K562 (cell line): ENCODE measurements at regions not wholly inside any gene's neighbourhood (a gene's known extent, or its start where the extent isn't known, plus 50 kb on each side); places are given as distances from the start of the nearest gene placed in this dataset.

Experiments
- ATAC-seq: fragments of 200-7000 bp; cut with Tn5 transposase; 3 replicates; pipeline ENCODE4 v1.9.1; 2020; ENCODE audit warnings: moderate library complexity
- BruUV-seq: library from RNA; stranded (reverse); fragments of 400-500 nt; replicated peaks from 2 replicates; lab custom pipeline; 2021; lab: Mats Ljungman, UMichigan
- CTCF ChIA-PET: fragments of 300-600 bp; formaldehyde crosslinking; extraction: SDS; loops from one replicate; lab custom pipeline; 2021; ENCODE audit warnings: low intra/inter-chr PET ratio; lab: Yijun Ruan, JAX
- POLR2A ChIA-PET: fragments of 300-600, 350-650 bp; sonication (Branson Sonifier 250); formaldehyde crosslinking; extraction: SDS; loops from one replicate; lab custom pipeline; 2021; ENCODE audit warnings: antibody characterized with exemption, inconsistent platforms; lab: Yijun Ruan, JAX
- DNase-seq, 4 experiments: peaks; one replicate each; pipeline versions ENCODE4 v3.0.0 to v3.0.0-alpha.2; 2011 to 2018; ENCODE audit warnings: low spot score in 3 of 4, mixed read lengths in 3 of 4; ENCODE audit errors: extremely low read depth in 1 of 4
- FAIRE-seq: peaks from 2 replicates; lab custom pipeline; 2011; peaks lifted over from hg19 to GRCh38; lab: Jason Lieb, UNC
- H2AFZ ChIP-seq: 2 replicates; pipeline ENCODE4 v1.6.0; 2011; ENCODE audit warnings: low read depth, low read length, control low read depth, inconsistent platforms
- H3K27ac ChIP-seq: fragments of 200-600 bp; 3 replicates; pipeline ENCODE4 v1.8.0; 2011; ENCODE audit warnings: low read depth, mild to moderate bottlenecking, control low read depth, inconsistent platforms, low read length, moderate library complexity, mixed read lengths; ENCODE audit errors: extremely low read depth
- H3K27me3 ChIP-seq, 2 experiments: fragments of 300-600 bp in 1 of 2; 2 replicates in 1 of 2; 3 replicates in 1 of 2; pipeline versions ENCODE4 v1.6.0 to v1.8.0; 2011; ENCODE audit warnings: inconsistent platforms in 2 of 2, low read length in 2 of 2, mild to moderate bottlenecking in 1 of 2, mixed read lengths in 1 of 2, moderate library complexity in 1 of 2; ENCODE audit not compliant: control insufficient read depth in 2 of 2, insufficient read depth in 2 of 2
- H3K36me3 ChIP-seq: fragments of 300-600 bp; 3 replicates; pipeline ENCODE4 v1.8.0; 2011; ENCODE audit warnings: mild to moderate bottlenecking, low read length, inconsistent platforms; ENCODE audit not compliant: control insufficient read depth, insufficient read depth
- H3K4me1 ChIP-seq, 2 experiments: fragments of 200-600 bp in 1 of 2; replicated peaks in 1 of 2; 2 replicates in 1 of 2; 3 replicates in 1 of 2; pipeline versions ENCODE4 v1.5.1 to v1.8.0; 2011; ENCODE audit warnings: inconsistent platforms in 2 of 2, low read length in 2 of 2, mild to moderate bottlenecking in 1 of 2, mixed read lengths in 1 of 2, moderate library complexity in 1 of 2; ENCODE audit not compliant: control insufficient read depth in 2 of 2, insufficient read depth in 2 of 2
- H3K4me2 ChIP-seq: 2 replicates; pipeline ENCODE4 v1.6.1; 2011; ENCODE audit warnings: low read length, control low read depth, inconsistent platforms, mixed read lengths; ENCODE audit not compliant: insufficient read depth
- H3K4me3 ChIP-seq: fragments of 200-600 bp; sonication (generic), shearing (Covaris generic); 2 replicates; pipeline ENCODE4 v1.5.1; 2016; ENCODE audit warnings: control low read depth, inconsistent platforms
- H3K79me2 ChIP-seq: fragments of 200-600 bp; 3 replicates; pipeline ENCODE4 v1.8.0; 2011; ENCODE audit warnings: low read length, inconsistent platforms; ENCODE audit not compliant: control insufficient read depth, insufficient read depth
- H3K9ac ChIP-seq, 2 experiments: 2 replicates each; pipeline versions ENCODE4 v1.6.0 to v1.6.1; 2011; ENCODE audit warnings: low read depth in 2 of 2, low read length in 2 of 2, control low read depth in 1 of 2, inconsistent platforms in 1 of 2, mild to moderate bottlenecking in 1 of 2, mixed read lengths in 1 of 2; ENCODE audit not compliant: insufficient read depth in 1 of 2
- H3K9me1 ChIP-seq: one replicate; pipeline ENCODE4 v1.6.0; 2011; ENCODE audit warnings: inconsistent platforms, mild to moderate bottlenecking, low read length, moderate library complexity; ENCODE audit not compliant: control insufficient read depth, insufficient read depth
- H3K9me3 ChIP-seq: replicated peaks from 2 replicates; pipeline ENCODE4 v1.5.1; 2011; ENCODE audit warnings: low read depth, low read length, inconsistent platforms; ENCODE audit not compliant: control insufficient read depth, insufficient read depth
- H4K20me1 ChIP-seq: replicated peaks from 2 replicates; pipeline ENCODE4 v1.6.1; 2011; ENCODE audit warnings: low read length, inconsistent platforms, mixed read lengths; ENCODE audit not compliant: control insufficient read depth, insufficient read depth
- HEY1 ChIP-seq: fragments of 250-450 bp; sonication (Bioruptor Pico); IDR thresholded peaks from 2 replicates; pipeline ENCODE4 v1.5.0; 2020; ENCODE audit warnings: mild to moderate bottlenecking, moderate library complexity, borderline replicate concordance
- IRF2 ChIP-seq: sonication (generic); formaldehyde crosslinking; IDR thresholded peaks from 2 replicates; pipeline ENCODE4 v1.8.1; 2022; ENCODE audit warnings: mild to moderate bottlenecking, missing genetic modification reagents
- MED1 ChIP-seq: sonication (generic); formaldehyde crosslinking; IDR thresholded peaks from 2 replicates; pipeline ENCODE4 v1.8.1; 2023; ENCODE audit warnings: missing genetic modification reagents, borderline replicate concordance
- PCBP1 ChIP-seq: fragments of 200-400 bp; formaldehyde crosslinking; IDR thresholded peaks from 2 replicates; pipeline ENCODE4 v1.6.1; 2018; ENCODE audit warnings: mild to moderate bottlenecking, low read depth, low read length; ENCODE audit not compliant: poor library complexity, severe bottlenecking
- PHB ChIP-seq: fragments of 250-450 bp; sonication (Bioruptor Pico); IDR thresholded peaks from 2 replicates; pipeline ENCODE4 v1.5.0; 2021
- RBFOX2 ChIP-seq: fragments of 200-400 bp; formaldehyde crosslinking; IDR thresholded peaks from 2 replicates; pipeline ENCODE4 v1.6.1; 2017; ENCODE audit warnings: low read depth, mild to moderate bottlenecking, low read length, moderate library complexity
- SMAD3 ChIP-seq: fragments of 450-650 bp; formaldehyde crosslinking; conservative IDR thresholded peaks from 2 replicates; pipeline ENCODE4 v1.4.0; 2020; ENCODE audit warnings: mild to moderate bottlenecking
- U2AF1 ChIP-seq: fragments of 200-400 bp; formaldehyde crosslinking; optimal IDR thresholded peaks from 2 replicates; pipeline ENCODE3; 2017; ENCODE audit warnings: mild to moderate bottlenecking, low read depth, low read length, moderate library complexity
- ZNF133 ChIP-seq: fragments of 250-450 bp; sonication (Bioruptor Pico); IDR thresholded peaks from 2 replicates; pipeline ENCODE4 v1.4.0; 2020; ENCODE audit warnings: mild to moderate bottlenecking
- ZNF518B ChIP-seq: fragments of 250-450 bp; sonication (Bioruptor Pico); IDR thresholded peaks from 2 replicates; pipeline ENCODE4 v1.5.0; 2021; ENCODE audit warnings: mild to moderate bottlenecking, moderate library complexity
- ZNF76 ChIP-seq: fragments of 250-450 bp; sonication (Bioruptor Pico); IDR thresholded peaks from 2 replicates; pipeline ENCODE4 v1.4.0; 2020; ENCODE audit warnings: mild to moderate bottlenecking, moderate library complexity, borderline replicate concordance
- in situ Hi-C: fragments of 300-500 bp; cut with MboI; formaldehyde crosslinking; loops from 4 replicates; pipeline ENCODE4 v1.15.0; 2018; ENCODE audit warnings: inconsistent platforms, mixed read lengths
- intact Hi-C: fragments of 100-400 bp; cut with micrococcal nuclease; formaldehyde crosslinking; loops from 2 replicates; pipeline ENCODE4 v1.14.2; 2022
- TF ChIP-seq, protein P1 (sequence below), 2 experiments: fragments of 150-350 bp in 1 of 2; IDR thresholded peaks; 2 replicates each; pipeline ENCODE4 v1.6.1; 2012 to 2016; ENCODE audit warnings: low read depth in 2 of 2, low read length in 2 of 2, mild to moderate bottlenecking in 1 of 2, moderate library complexity in 1 of 2
- TF ChIP-seq, protein P2 (sequence below): fragments of 450-650 bp; formaldehyde crosslinking; conservative IDR thresholded peaks from 2 replicates; pipeline ENCODE4 v1.4.0; 2022; ENCODE audit warnings: mild to moderate bottlenecking, missing genetic modification characterization

DNA sequence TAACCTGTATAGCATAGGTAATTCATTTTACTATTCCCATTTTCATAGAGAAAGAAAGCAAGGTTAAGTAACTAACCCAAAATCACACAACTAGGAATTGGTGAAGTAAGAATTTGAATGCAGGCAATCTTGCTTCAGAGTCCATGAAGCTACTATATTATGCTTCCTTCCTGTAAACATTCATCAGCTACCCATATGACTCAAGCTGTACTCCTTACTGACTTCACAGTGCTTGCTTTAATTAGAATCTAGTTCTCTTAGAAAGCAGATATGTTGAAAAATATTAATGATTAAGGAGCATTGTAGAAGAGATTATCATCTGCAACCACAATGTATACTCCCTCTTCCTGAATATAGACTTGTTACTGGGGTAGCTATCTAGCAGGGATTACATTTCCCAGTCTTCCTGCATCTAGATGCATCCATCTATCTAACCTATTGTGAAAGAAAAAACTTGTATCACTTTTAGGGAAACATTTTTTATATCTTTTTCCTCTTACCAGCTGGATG lies 961.6 kb upstream of the CHAC2 start:
- peaks cover 2% of the 10 kb centered on the region for H3K9me3 ChIP-seq
- no peak overlapping the region for H3K9ac ChIP-seq
- no peak overlapping the region for H3K27ac ChIP-seq
- H3K4me2 ChIP-seq = no peak overlapping the region
- POLR2A ChIA-PET = no interaction called here
- H3K36me3 ChIP-seq = no peaks in the 10 kb centered on the region
- in situ Hi-C loops (no loop called here), intact Hi-C loops (no loop called here)
- H3K4me1 ChIP-seq = no peaks in the 10 kb centered on the region
- H3K27me3 ChIP-seq = no peaks in the 10 kb centered on the region
- BruUV-seq = no TSS peak
- no peak overlapping the region for H2AFZ ChIP-seq
- H4K20me1 ChIP-seq = no peaks in the 10 kb centered on the region
- no peaks in the 10 kb centered on the region for H3K79me2 ChIP-seq
- no peak overlapping the region for H3K4me3 ChIP-seq
- H3K9me1 ChIP-seq = no peaks in the 10 kb centered on the region
- no peak for FAIRE-seq
- DNase-seq = no peak
- CTCF ChIA-PET = no interaction called here
- no peak for ATAC-seq
- TF ChIP-seq ZNF76 (CRISPR knock-in tag) (no peak), PHB (CRISPR knock-in tag) (no peak), U2AF1 (no peak), IRF2 (CRISPR knock-in tag) (no peak), SMAD3 (CRISPR knock-in tag) (no peak), MED1 (CRISPR knock-in tag) (no peak), ZNF518B (CRISPR knock-in tag) (no peak), PCBP1 (no peak), ZNF133 (CRISPR knock-in tag) (no peak), RBFOX2 (no peak), HEY1 (CRISPR knock-in tag) (no peak)
- TF ChIP-seq, protein P1, sequence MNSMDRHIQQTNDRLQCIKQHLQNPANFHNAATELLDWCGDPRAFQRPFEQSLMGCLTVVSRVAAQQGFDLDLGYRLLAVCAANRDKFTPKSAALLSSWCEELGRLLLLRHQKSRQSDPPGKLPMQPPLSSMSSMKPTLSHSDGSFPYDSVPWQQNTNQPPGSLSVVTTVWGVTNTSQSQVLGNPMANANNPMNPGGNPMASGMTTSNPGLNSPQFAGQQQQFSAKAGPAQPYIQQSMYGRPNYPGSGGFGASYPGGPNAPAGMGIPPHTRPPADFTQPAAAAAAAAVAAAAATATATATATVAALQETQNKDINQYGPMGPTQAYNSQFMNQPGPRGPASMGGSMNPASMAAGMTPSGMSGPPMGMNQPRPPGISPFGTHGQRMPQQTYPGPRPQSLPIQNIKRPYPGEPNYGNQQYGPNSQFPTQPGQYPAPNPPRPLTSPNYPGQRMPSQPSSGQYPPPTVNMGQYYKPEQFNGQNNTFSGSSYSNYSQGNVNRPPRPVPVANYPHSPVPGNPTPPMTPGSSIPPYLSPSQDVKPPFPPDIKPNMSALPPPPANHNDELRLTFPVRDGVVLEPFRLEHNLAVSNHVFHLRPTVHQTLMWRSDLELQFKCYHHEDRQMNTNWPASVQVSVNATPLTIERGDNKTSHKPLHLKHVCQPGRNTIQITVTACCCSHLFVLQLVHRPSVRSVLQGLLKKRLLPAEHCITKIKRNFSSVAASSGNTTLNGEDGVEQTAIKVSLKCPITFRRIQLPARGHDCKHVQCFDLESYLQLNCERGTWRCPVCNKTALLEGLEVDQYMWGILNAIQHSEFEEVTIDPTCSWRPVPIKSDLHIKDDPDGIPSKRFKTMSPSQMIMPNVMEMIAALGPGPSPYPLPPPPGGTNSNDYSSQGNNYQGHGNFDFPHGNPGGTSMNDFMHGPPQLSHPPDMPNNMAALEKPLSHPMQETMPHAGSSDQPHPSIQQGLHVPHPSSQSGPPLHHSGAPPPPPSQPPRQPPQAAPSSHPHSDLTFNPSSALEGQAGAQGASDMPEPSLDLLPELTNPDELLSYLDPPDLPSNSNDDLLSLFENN (IDR thresholded peaks at IDR 0.05; ENCODE audit: low read depth in 2 of 2, low read length in 2 of 2) = no peak
- TF ChIP-seq, protein P2, sequence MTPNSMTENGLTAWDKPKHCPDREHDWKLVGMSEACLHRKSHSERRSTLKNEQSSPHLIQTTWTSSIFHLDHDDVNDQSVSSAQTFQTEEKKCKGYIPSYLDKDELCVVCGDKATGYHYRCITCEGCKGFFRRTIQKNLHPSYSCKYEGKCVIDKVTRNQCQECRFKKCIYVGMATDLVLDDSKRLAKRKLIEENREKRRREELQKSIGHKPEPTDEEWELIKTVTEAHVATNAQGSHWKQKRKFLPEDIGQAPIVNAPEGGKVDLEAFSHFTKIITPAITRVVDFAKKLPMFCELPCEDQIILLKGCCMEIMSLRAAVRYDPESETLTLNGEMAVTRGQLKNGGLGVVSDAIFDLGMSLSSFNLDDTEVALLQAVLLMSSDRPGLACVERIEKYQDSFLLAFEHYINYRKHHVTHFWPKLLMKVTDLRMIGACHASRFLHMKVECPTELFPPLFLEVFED (CRISPR knock-in tag) = no peak
